Upper lobe of left lung (tissue), 4 donors: ENCODE measurements at regions not wholly inside any gene's neighbourhood (a gene's known extent, or its start where the extent isn't known, plus 50 kb on each side); places are given as distances from the start of the nearest gene placed in this dataset.

Experiments
- CTCF ChIP-seq, 6 experiments: fragments of 450-650 bp in 4 of 6; fragments of 200-600 bp in 2 of 6; sonication (generic) in 2 of 6; IDR thresholded peaks; one replicate each; pipeline ENCODE4 v1.5.1; 2016 to 2019; ENCODE audit warnings: antibody characterized with exemption in 6 of 6
- POLR2AphosphoS5 ChIP-seq, 2 donors: sonication (generic); formaldehyde crosslinking; IDR thresholded peaks; one replicate each; pipeline ENCODE4 v1.5.1; 2017; ENCODE audit warnings: antibody characterized with exemption in 2 of 2

DNA sequence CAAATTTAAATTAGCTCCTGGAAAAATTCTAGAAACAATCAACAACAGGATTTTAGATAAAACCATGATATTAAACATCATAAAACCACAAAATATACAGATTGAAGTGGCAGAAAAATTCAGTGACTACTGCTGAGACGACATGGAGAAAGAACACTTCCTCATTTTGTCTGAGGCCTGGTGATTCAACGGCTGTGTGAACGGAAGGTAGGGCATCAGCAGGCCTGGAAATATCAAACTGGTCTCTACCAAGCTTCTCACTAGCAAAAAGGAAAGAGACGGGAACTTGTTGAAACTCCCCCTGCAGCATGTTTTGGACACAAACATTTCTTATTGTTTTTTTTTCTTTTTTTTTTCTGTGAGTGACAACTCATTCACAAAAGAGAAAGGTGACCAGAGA is 58.0 kb upstream of the AHI1 start:
- TF ChIP-seq CTCF (IDR thresholded peaks at IDR 0.05) (no peak), POLR2AphosphoS5 (IDR thresholded peaks at IDR 0.05) (no peak)
